Transverse colon (tissue), 4 donors: ENCODE measurements at regions not wholly inside any gene's neighbourhood (a gene's known extent, or its start where the extent isn't known, plus 50 kb on each side); places are given as distances from the start of the nearest gene placed in this dataset.
"Not testable (repeated sequence)": the region's sequence is repeated elsewhere in the genome, so short reads cannot be mapped to it uniquely, and the experiment has no call there.

Source experiments
- DNase-seq: peaks from one replicate; pipeline ENCODE4 v3.0.0-alpha.2; 2019
- H3K27ac ChIP-seq, 4 donors: fragments of 200-600 bp; sonication (generic); 2 replicates each; pipeline ENCODE4 v1.5.1; 2016 to 2018; ENCODE audit warnings: inconsistent platforms in 4 of 4
- H3K27me3 ChIP-seq: fragments of 200-600 bp; sonication (generic); 2 replicates; pipeline ENCODE4 v1.5.1; 2017; ENCODE audit warnings: inconsistent platforms
- H3K36me3 ChIP-seq, 4 donors: fragments of 200-600 bp; sonication (generic); 2 replicates each; pipeline ENCODE4 v1.5.1; 2017 to 2019; ENCODE audit warnings: inconsistent platforms in 4 of 4
- H3K4me1 ChIP-seq, 4 donors: fragments of 200-600 bp; sonication (generic); 2 replicates each; pipeline ENCODE4 v1.5.1; 2017 to 2020; ENCODE audit warnings: inconsistent platforms in 4 of 4
- H3K4me3 ChIP-seq, 4 donors: fragments of 200-600 bp; sonication (generic); 1 replicate in 1 of 4; 2 replicates in 3 of 4; pipeline versions ENCODE4 v1.5.1 to v1.6.1; 2017 to 2019; ENCODE audit warnings: inconsistent platforms in 4 of 4
- H3K9me3 ChIP-seq, 2 donors: fragments of 200-600 bp; sonication (generic); 2 replicates each; pipeline ENCODE4 v1.5.1; 2017 to 2019; ENCODE audit warnings: inconsistent platforms in 2 of 2
- CTCF ChIP-seq, 5 experiments: fragments of 200-600 bp in 3 of 5; fragments of 450-650 bp in 2 of 5; sonication (generic) in 3 of 5; IDR thresholded peaks; 1 replicate in 2 of 5; 2 replicates in 3 of 5; pipeline ENCODE4 v1.5.1; 2016 to 2017; ENCODE audit warnings: antibody characterized with exemption in 5 of 5, inconsistent platforms in 3 of 5, mild to moderate bottlenecking in 2 of 5, moderate library complexity in 1 of 5
- EP300 ChIP-seq: sonication (generic); formaldehyde crosslinking; IDR thresholded peaks from one replicate; pipeline ENCODE4 v1.6.1; 2017; ENCODE audit warnings: antibody characterized with exemption, low read depth
- POLR2A ChIP-seq: fragments of 450-650 bp; IDR thresholded peaks from one replicate; pipeline ENCODE4 v1.6.1; 2016; ENCODE audit warnings: antibody characterized with exemption, mild to moderate bottlenecking, moderate library complexity
- POLR2AphosphoS5 ChIP-seq, 3 donors: sonication (generic); formaldehyde crosslinking; IDR thresholded peaks; one replicate each; pipeline ENCODE4 v1.6.1; 2016; ENCODE audit warnings: antibody characterized with exemption in 3 of 3
- WGBS, 2 donors: methylation state at CpG; one replicate each; pipeline ENCODE4 v1.1.5; 2018; ENCODE audit warnings: low coverage in 1 of 2; 5-methylcytosine and 5-hydroxymethylcytosine counted together
- in situ Hi-C, 4 donors: fragments of 200-750 bp; cut with MboI; loops; one replicate each; pipeline versions ENCODE4 v1.15.0 to v1.15.1; 2017; ENCODE audit warnings: low sequenced_read_pairs in 3 of 4, low pct_ligation_motif_present in 1 of 4, low pct_unique_long_range_greater_than_20kb in 1 of 4
- intact Hi-C: fragments of 100-400 bp; cut with DNase I; formaldehyde crosslinking; loops from one replicate; pipeline ENCODE4 v1.15.1; 2023; ENCODE audit warnings: low total_unique reads

GRCh38 chr3:185306286-185306685 lies 52.4 kb upstream of the EHHADH start:
- H3K36me3 ChIP-seq, intact Hi-C loops, H3K4me3 ChIP-seq, DNase-seq, H3K9me3 ChIP-seq, in situ Hi-C loops, H3K27ac ChIP-seq, H3K27me3 ChIP-seq, H3K4me1 ChIP-seq: not testable (repeated sequence)

- 83 to 98% methylated on average over 2 to 3 of the region's 3 CpGs for WGBS, 2 donors
- TF ChIP-seq CTCF (IDR thresholded peaks at IDR 0.05) (no peak), POLR2AphosphoS5 (IDR thresholded peaks at IDR 0.05) (no peak), EP300 (no peak), POLR2A (no peak)
- H3K36me3 ChIP-seq: peaks cover 0 to 7% (median 0%) of the 10 kb centered on the region in 4 donors
- no peak overlapping the region for H3K27ac ChIP-seq
- in situ Hi-C loops: no loop called here
- H3K4me3 ChIP-seq: no peak overlapping the region
- intact Hi-C loops: no loop called here
- peaks cover 0 to 6% of the 10 kb centered on the region in 2 donors for H3K9me3 ChIP-seq
- no peak for DNase-seq
- H3K4me1 ChIP-seq: peaks cover 0 to 9% (median 0%) of the 10 kb centered on the region in 4 donors
- H3K27me3 ChIP-seq: no peaks in the 10 kb centered on the region
These were observed 53.0 kb upstream of the EHHADH start for GRCh38 chr3:185306847-185307246.

- TF ChIP-seq CTCF (IDR thresholded peaks at IDR 0.05): peak; percentile 59 to 71 (median 65)
- TF ChIP-seq POLR2AphosphoS5 (IDR thresholded peaks at IDR 0.05): no peak
- no peak for TF ChIP-seq POLR2A
- TF ChIP-seq EP300: no peak
- Histone ChIP-seq H3K4me1 (peaks cover 0 to 14% (median 0%) of the 10 kb centered on the region in 4 donors), H3K9me3 (peaks cover 0 to 6% of the 10 kb centered on the region in 2 donors), H3K36me3 (peaks cover 0 to 7% (median 0%) of the 10 kb centered on the region in 4 donors), H3K27ac (no peak overlapping the region), H3K27me3 (no peaks in the 10 kb centered on the region), H3K4me3 (no peak overlapping the region)
- intact Hi-C loops (no loop called here), in situ Hi-C loops (no loop called here)
- 87% methylated on average over 2 of the region's 2 CpGs; no CpG with 5 or more reads in 1 of the 2 donors for WGBS, 2 donors
- DNase-seq: peak; percentile 63
These were observed 54.4 kb upstream of the EHHADH start for GRCh38 chr3:185308126-185308754.

- no peaks in the 10 kb centered on the region for H3K27me3 ChIP-seq
- no peak overlapping the region for H3K27ac ChIP-seq
- WGBS, 2 donors: 64 to 88% methylated on average over 4 of the region's 4 CpGs
- peaks cover 0 to 7% (median 0%) of the 10 kb centered on the region in 4 donors for H3K36me3 ChIP-seq
- H3K4me1 ChIP-seq: peaks cover 0 to 14% (median 0%) of the 10 kb centered on the region in 4 donors
- TF ChIP-seq CTCF (IDR thresholded peaks at IDR 0.05): no peak
- no peak for TF ChIP-seq POLR2A
- no peak for TF ChIP-seq POLR2AphosphoS5 (IDR thresholded peaks at IDR 0.05)
- no peak for TF ChIP-seq EP300
- no peak overlapping the region for H3K4me3 ChIP-seq
- H3K9me3 ChIP-seq: peaks cover 0 to 6% of the 10 kb centered on the region in 2 donors
- intact Hi-C loops (no loop called here), in situ Hi-C loops (no loop called here)
- no peak for DNase-seq
These were observed 53.6 kb upstream of the MAP3K13 start for GRCh38 chr3:185309302-185309701.

GRCh38 chr3:185309795-185310194 lies 53.1 kb upstream of the MAP3K13 start:
- peaks cover 0 to 7% (median 0%) of the 10 kb centered on the region in 4 donors for H3K36me3 ChIP-seq
- H3K4me1 ChIP-seq: peaks cover 0 to 14% (median 0%) of the 10 kb centered on the region in 4 donors
- TF ChIP-seq CTCF (IDR thresholded peaks at IDR 0.05) (no peak), EP300 (no peak), POLR2AphosphoS5 (IDR thresholded peaks at IDR 0.05) (no peak), POLR2A (no peak)
- peaks cover 0 to 6% of the 10 kb centered on the region in 2 donors for H3K9me3 ChIP-seq
- in situ Hi-C loops: no loop called here
- intact Hi-C loops: no loop called here
- no peaks in the 10 kb centered on the region for H3K27me3 ChIP-seq
- WGBS, 2 donors: 92 to 100% methylated on average over 1 to 3 of the region's 3 CpGs
- no peak for DNase-seq
- H3K27ac ChIP-seq: no peak overlapping the region
- no peak overlapping the region for H3K4me3 ChIP-seq
